Adrenal gland (tissue), 9 donors: ENCODE measurements at regions not wholly inside any gene's neighbourhood (a gene's known extent, or its start where the extent isn't known, plus 50 kb on each side); places are given as distances from the start of the nearest gene placed in this dataset.
"Not testable (repeated sequence)": the region's sequence is repeated elsewhere in the genome, so short reads cannot be mapped to it uniquely, and the experiment has no call there.

ENCODE experiments used
- DNase-seq, 7 donors: peaks; one replicate each; pipeline ENCODE4 v3.0.0-alpha.2; 2019 to 2020
- H3K27ac ChIP-seq, 5 donors: fragments of 200-600 bp; sonication (generic) in 4 of 5; 1 replicate in 3 of 5; 2 replicates in 2 of 5; pipeline versions ENCODE4 v1.5.1 to v1.8.0; 2016 to 2020; ENCODE audit warnings: mild to moderate bottlenecking in 1 of 5
- H3K27me3 ChIP-seq: fragments of 200-600 bp; 2 replicates; pipeline ENCODE4 v1.8.0; 2021
- H3K36me3 ChIP-seq, 2 donors: fragments of 200-600 bp; replicated peaks in 1 of 2; 1 replicate in 1 of 2; 2 replicates in 1 of 2; pipeline versions ENCODE4 v1.5.1 to v1.8.0; 2018 to 2022
- H3K4me1 ChIP-seq, 2 donors: fragments of 200-600 bp; replicated peaks in 1 of 2; 1 replicate in 1 of 2; 2 replicates in 1 of 2; pipeline versions ENCODE4 v1.5.1 to v1.8.0; 2018 to 2021
- H3K4me3 ChIP-seq, 4 donors: fragments of 200-600 bp; sonication (generic) in 3 of 4; one replicate each; pipeline ENCODE4 v1.5.1; 2016 to 2018
- H3K9me3 ChIP-seq, 3 donors: fragments of 200-600 bp; sonication (generic) in 1 of 3; replicated peaks in 1 of 3; 1 replicate in 2 of 3; 2 replicates in 1 of 3; pipeline versions ENCODE4 v1.5.1 to v1.8.0; 2016 to 2021
- POLR2A ChIP-seq, 2 donors: fragments of 450-650 bp; IDR thresholded peaks; one replicate each; pipeline ENCODE4 v1.6.1; 2017; ENCODE audit warnings: antibody characterized with exemption in 2 of 2, mild to moderate bottlenecking in 2 of 2, moderate library complexity in 1 of 2
- WGBS, 4 donors: extraction: QIAGEN DNeasy Blood & Tissue Kit in 2 of 4; methylation state at CpG; one replicate each; pipeline versions ENCODE4 v1.1.5 to v1.1.7; 2013 to 2017; 5-methylcytosine and 5-hydroxymethylcytosine counted together
- intact Hi-C, 2 donors: fragments of 100-400 bp; cut with DNase I; formaldehyde crosslinking; loops; one replicate each; pipeline versions ENCODE4 v1.14.1 to v1.15.0; 2022 to 2023
- TF ChIP-seq, protein P1 (sequence below), 6 experiments: fragments of 450-650 bp in 4 of 6; fragments of 200-600 bp in 2 of 6; sonication (generic) in 1 of 6; IDR thresholded peaks; 1 replicate in 5 of 6; 2 replicates in 1 of 6; pipeline versions ENCODE4 v1.5.1 to v1.8.0; 2016 to 2021; ENCODE audit warnings: antibody characterized with exemption in 6 of 6, mild to moderate bottlenecking in 2 of 6, moderate library complexity in 1 of 6
- donor health status: healthy with polysubstance abuse.
- donor health status: Bipolar disorder and iron deficiency.
- donor health status: DM: yes; HTN: yes; CAD: no.
- donor health status: DM: no; HTN: no; CAD: no.
- donor health status: DM: no; HTN: no; CAD: no.

DNA sequence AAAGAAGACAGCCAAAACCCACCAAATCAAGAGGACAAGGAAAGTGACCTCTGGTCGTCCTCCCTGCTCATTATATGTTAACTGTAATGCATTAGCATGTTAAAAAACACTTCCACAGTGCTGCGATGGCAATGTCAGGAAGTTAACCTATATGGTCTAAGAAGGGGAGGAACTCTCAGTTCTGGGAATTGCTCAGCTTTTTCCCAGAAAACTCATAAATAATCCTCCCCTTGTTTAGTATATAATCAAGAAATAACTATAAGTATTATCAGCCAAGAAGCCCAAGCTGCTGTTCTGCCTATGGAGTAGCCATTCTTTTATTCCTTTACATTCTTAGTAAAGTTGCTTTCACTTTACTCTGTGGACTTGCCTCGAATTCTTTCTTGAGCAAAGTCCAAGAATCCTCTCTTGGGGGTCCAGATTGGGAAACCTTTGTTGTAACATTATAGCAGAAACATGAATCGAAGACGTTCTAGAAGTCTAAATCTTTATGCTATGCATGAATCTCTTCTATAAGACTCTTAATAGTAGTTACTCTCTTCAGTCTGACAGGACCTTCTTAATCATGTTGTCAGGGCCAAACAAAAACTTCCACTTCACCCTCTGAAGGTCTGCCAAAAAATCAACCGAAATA, 110.0 kb upstream of the VANGL1 start:
- Histone ChIP-seq H3K9me3 (no peaks in the 10 kb centered on the region), H3K27me3 (no peaks in the 10 kb centered on the region), H3K36me3 (no peaks in the 10 kb centered on the region), H3K4me3 (no peak overlapping the region), H3K27ac (no peak overlapping the region), H3K4me1 (no peaks in the 10 kb centered on the region)
- no peak for TF ChIP-seq POLR2A (IDR thresholded peaks at IDR 0.05)
- TF ChIP-seq, protein P1, sequence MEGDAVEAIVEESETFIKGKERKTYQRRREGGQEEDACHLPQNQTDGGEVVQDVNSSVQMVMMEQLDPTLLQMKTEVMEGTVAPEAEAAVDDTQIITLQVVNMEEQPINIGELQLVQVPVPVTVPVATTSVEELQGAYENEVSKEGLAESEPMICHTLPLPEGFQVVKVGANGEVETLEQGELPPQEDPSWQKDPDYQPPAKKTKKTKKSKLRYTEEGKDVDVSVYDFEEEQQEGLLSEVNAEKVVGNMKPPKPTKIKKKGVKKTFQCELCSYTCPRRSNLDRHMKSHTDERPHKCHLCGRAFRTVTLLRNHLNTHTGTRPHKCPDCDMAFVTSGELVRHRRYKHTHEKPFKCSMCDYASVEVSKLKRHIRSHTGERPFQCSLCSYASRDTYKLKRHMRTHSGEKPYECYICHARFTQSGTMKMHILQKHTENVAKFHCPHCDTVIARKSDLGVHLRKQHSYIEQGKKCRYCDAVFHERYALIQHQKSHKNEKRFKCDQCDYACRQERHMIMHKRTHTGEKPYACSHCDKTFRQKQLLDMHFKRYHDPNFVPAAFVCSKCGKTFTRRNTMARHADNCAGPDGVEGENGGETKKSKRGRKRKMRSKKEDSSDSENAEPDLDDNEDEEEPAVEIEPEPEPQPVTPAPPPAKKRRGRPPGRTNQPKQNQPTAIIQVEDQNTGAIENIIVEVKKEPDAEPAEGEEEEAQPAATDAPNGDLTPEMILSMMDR (IDR thresholded peaks at IDR 0.05): no peak
- intact Hi-C loops: no loop called here
- no peak for DNase-seq
- 47 to 51% (median 48%) methylated on average over 6 of the region's 6 CpGs for WGBS, 4 donors

DNA sequence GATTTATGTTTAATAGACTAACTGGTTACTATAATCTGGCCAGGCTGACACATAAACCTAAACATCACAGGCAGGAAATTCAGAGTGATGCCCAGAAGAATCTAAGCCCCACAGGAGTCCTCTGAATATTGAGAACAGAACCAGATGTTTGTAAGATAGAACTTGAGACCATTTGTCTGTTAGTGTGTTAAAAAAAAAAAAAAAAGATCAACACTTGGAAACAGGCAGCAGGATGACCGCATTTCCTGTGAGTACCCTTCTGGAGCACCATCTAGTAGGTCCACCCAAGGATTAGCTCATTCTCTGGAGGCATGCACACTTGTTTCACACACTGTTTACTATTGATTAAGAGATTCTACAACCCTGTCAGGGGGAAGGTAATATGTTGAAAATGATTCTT, 111.4 kb upstream of the VANGL1 start:
- TF ChIP-seq, protein P1 (IDR thresholded peaks at IDR 0.05): no peak
- TF ChIP-seq POLR2A (IDR thresholded peaks at IDR 0.05): no peak
- intact Hi-C loops: no loop called here
- H3K27me3 ChIP-seq: no peaks in the 10 kb centered on the region
- no peak for DNase-seq
- 40 to 96% (median 90%) methylated on average over 1 of the region's 1 CpG for WGBS, 4 donors
- no peak overlapping the region for H3K27ac ChIP-seq
- H3K4me1 ChIP-seq: no peaks in the 10 kb centered on the region
- H3K9me3 ChIP-seq: no peaks in the 10 kb centered on the region
- H3K4me3 ChIP-seq: no peak overlapping the region
- no peaks in the 10 kb centered on the region for H3K36me3 ChIP-seq

DNA sequence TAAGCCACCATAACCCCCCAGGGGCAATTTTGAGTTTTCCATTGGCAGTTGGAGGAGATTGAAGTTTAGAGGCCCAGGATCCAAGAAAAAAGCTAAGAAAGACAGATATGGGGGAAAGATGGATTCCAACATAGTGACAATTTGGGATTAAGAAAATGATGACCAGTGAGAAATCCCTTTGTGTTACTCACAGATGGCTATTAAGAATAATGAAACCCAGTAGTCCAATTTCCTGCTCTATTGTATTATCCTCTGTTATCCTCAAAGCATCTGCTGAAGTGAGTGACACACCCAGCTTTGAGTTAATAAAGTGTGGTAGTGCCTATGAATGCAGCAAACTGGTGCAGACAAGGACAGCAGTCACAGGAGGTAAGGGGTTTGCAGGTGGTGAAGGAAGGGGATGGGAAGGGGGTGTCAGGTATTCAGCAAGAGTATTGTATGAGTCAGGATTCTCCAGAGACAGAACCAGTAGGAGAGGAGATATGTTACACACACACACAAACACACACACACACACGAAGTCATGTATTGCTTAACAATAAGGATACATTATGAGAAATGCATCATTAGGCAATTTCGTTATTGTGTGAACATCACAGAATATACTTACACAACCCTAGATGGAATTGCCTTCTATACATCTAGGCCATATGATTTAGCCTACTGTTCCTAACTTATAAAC, 112.4 kb upstream of the VANGL1 start:
- no peaks in the 10 kb centered on the region for H3K27me3 ChIP-seq
- intact Hi-C loops: no loop called here
- WGBS, 4 donors: 67 to 97% (median 84%) methylated on average over 2 of the region's 2 CpGs
- no peak for DNase-seq
- H3K27ac ChIP-seq: no peak overlapping the region
- TF ChIP-seq, protein P1 (IDR thresholded peaks at IDR 0.05): no peak
- TF ChIP-seq POLR2A (IDR thresholded peaks at IDR 0.05): no peak
- no peaks in the 10 kb centered on the region for H3K4me1 ChIP-seq
- H3K36me3 ChIP-seq: no peaks in the 10 kb centered on the region
- H3K9me3 ChIP-seq: no peaks in the 10 kb centered on the region
- H3K4me3 ChIP-seq: no peak overlapping the region

DNA sequence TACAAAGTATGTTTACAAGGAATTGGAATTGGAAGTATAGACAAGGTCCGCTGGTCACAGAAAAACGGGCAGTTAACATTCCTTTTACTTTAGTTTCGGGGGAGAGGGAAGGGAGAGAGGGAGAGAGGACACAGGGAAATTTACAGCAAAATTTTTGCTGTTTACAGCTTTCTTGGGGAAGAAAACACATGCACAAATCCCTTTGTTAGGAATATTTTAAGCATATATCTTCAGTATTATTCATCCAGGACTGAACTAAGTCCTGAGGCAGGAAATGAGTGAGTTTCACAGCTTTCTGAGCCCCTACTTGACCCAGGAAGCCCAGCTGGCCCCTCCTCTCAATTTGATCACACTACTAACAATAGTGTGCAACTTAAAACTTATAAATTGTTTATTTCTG, 113.4 kb upstream of the VANGL1 start:
- H3K4me3 ChIP-seq, intact Hi-C loops, H3K27ac ChIP-seq, DNase-seq, H3K36me3 ChIP-seq, H3K4me1 ChIP-seq, H3K9me3 ChIP-seq, H3K27me3 ChIP-seq: not testable (repeated sequence)
- WGBS, 4 donors: 33 to 62% (median 40%) methylated on average over 3 of the region's 3 CpGs

DNA sequence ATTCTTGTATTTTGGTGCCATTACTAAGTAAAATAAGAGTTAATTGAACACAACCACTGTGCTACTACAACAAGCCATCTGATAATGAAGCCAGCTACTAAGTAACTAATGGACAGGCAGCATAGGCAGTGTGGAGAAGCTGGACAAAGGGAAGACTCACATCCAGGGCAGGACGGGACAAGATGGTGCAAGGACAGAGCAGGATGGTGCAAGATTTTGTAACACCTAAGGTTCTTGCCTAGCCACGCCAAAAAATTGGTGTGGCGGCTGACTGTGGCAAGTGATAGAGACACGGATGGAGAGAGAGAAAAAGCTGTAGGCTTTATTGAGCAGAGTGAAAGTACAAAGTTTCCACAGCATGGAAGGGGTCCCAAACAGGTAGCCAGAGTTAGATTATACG, 114.0 kb upstream of the VANGL1 start:
- Histone ChIP-seq H3K9me3 (no peaks in the 10 kb centered on the region), H3K4me1 (no peaks in the 10 kb centered on the region), H3K27ac (no peak overlapping the region), H3K27me3 (no peaks in the 10 kb centered on the region), H3K36me3 (no peaks in the 10 kb centered on the region), H3K4me3 (no peak overlapping the region)
- TF ChIP-seq, protein P1 (IDR thresholded peaks at IDR 0.05): no peak
- no peak for TF ChIP-seq POLR2A (IDR thresholded peaks at IDR 0.05)
- WGBS, 4 donors: 53 to 65% (median 58%) methylated on average over 5 of the region's 5 CpGs
- DNase-seq: no peak
- intact Hi-C loops: no loop called here
